Umbilical cord (tissue), 1 donor: ENCODE measurements at regions not wholly inside any gene's neighbourhood (a gene's known extent, or its start where the extent isn't known, plus 50 kb on each side); places are given as distances from the start of the nearest gene placed in this dataset.
"Not testable (repeated sequence)": the region's sequence is repeated elsewhere in the genome, so short reads cannot be mapped to it uniquely, and the experiment has no call there.

Experiments
- DNase-seq: peaks from one replicate; pipeline ENCODE4 v3.0.0-alpha.2; 2015; ENCODE audit warnings: low spot score

DNA sequence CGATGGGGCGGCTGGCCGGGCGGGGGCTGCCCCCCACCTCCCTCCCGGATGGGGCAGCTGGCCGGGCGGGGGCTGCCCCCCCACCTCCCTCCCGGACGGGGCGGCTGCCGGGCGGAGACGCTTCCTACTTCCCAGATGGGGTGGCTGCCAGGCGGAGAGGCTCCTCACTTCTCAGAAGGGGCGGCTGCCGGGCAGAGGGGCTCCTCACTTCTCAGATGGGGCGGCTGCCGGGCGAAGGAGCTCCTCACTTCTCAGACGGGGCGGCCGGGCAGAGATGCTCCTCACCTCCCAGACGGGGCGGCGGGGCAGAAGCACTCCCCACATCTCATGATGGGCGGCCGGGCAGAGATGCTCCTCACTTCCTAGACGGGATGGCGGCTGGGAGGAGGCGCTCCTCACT is 138.2 kb upstream of the ZNF91 start:
- not testable (repeated sequence) for DNase-seq

DNA sequence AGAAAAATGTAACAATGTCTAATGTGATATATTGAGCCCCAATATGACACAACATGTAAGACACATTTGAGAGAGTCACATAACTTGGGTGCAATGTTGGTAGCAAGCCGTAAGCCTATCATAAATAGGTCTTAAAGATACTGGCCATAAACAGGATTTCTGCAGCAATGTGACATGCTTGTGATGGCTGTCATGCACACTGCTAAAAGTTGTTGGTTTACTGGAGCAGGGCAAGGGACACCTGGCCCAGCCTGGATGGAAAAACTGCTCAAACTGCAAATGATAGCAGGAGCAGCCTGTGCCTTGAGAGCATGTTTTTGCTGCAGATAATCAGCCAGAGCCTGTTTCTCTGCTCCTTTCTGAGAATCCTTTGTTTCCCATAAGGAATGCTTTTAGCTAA is 136.7 kb upstream of the ZNF91 start:
- no peak for DNase-seq

DNA sequence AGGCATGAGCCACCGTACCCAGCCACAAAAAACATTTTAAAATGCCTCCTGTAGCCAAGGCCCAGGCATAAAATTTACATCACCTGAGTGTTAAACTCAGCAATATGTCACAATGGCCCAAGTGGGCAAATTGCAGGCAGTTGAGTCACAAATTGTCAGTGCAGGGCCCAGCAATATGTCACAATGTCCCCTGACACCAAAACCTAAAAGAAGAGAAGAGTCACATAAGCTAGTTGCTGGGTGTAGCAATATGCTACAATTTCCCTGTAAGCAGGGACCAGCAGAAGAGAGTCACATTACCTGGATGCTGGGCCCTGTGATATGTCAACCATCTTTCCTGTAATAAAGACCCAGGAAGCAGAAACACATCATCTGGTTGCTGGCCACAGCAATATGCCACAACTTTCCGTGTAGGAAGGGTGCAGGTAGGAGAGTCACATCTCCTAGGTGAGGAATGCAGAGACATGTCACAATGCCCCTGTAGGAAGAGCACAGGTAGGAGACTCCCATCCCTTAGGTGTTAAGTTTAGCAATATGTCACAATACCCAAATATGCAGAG is 136.0 kb upstream of the ZNF91 start:
- no peak for DNase-seq

DNA sequence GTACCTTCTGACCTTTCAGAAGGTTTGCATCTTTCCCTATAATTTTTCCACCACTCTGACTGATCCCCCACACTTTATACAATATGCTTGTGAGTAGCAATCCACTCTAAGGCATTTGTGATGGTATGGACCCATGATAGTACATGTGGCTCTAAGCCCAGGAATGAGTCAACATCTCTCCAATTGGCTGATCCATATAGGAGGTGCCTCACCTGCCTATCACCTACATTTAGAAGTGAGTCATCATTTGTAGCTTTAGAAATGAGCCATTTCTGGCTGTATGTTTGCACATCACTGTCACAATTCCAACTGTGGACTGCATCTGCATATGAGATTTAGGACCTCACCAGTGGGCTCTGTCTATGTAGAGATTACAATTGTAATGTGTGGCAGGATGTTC is 133.1 kb upstream of the ZNF91 start:
- no peak for DNase-seq

DNA sequence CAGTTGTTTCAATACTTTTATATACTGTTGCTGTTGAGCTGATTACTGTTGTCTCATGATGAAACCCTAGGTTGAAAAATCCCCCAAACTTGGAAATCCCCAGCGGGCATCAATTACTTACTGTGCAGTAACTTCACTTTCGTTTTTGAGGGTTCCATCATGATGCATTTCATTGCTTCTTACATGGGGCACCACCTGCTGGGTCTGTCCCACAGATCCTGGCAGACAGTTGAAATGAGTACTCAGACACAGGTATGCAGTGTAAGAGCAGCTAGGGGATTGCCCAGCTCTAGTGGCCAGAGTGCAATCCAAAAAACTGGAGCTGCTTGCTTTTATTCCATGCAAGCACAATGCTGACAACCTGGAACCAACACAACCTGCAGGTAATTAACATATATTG is 132.5 kb upstream of the ZNF91 start:
- DNase-seq = no peak

DNA sequence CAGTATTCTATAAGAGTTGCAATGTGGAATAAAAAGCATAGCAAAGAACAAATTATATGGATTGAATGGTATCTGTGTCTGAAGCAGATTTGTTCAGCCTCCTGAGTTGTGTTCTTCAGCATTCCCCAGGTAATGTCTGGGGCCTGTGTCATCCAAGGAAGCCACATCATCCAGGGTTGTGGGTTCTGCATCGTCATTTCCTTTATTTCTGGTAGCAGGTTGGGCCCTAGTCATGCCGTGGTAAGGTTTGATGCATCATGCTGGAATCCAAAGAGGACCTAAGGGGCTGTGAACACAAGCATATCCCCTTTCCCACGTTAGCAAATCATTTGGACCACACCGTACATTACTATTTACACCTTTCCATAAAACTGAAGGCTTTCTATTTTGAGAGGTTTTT is 131.0 kb upstream of the ZNF91 start:
- no peak for DNase-seq

DNA sequence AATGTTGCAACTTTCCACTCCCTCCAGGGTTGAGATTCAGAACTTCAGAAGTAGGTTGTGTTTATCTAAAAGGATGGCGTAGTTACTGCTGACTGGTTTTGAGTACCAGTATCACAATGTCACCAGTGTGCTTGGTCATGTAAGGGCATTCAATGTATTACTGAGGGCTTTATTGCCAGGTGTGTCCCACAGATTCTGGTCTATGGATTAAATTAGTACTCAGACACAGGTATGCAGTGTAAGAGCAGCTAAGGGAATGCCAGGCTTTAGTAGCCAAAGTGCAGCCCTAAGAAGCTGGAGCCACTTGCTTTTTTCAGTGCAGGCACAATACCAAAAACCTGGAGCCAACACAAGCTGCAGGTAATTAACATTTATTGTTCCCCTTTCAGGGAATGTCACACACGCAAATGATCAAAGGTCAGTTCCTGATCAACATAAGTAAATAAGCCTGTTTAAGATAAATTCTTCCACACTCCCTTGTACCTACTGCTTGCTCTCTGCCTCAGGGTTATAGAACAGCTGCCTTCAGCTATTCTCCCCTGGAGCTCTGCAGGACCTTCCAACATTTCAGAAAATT is 130.1 kb upstream of the ZNF91 start:
- DNase-seq = no peak

DNA sequence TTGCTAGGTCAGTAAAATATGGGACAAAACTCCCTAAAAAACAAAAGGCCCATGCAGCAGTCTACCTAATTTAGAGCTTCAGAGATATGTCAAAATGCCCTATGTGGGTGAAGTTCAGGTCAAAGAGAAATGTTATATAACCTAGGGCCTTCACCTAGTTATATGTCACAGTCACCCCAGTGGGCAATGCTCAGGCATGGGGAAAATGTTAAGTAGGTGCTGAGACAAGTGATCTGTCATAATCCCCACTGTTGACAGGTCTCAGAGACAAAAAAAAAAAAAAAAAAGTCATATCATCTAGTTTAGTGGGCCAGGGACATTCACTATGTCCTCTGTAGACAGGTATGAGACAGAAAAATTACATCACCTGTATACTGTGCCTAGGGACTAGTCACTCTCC is 128.6 kb upstream of the ZNF91 start:
- no peak for DNase-seq

DNA sequence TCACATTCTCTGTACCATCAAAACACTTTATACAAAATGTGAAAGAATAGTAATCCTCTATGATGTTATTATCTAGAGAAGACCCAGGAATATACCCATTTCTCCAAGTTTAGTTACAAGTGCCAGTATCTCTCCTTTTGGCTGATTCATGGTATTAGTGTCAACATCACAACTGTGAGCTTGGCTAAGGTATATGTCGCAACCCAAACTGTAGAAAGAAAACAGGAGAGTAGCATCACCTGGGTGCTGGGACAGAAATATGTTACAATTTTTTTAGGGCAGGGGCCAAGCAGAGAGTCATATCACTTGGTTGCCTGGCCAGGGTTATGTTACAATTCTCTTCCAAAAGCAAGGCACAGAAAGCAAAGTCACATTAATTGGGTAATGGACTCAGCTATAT is 127.2 kb upstream of the ZNF91 start:
- DNase-seq = no peak

DNA sequence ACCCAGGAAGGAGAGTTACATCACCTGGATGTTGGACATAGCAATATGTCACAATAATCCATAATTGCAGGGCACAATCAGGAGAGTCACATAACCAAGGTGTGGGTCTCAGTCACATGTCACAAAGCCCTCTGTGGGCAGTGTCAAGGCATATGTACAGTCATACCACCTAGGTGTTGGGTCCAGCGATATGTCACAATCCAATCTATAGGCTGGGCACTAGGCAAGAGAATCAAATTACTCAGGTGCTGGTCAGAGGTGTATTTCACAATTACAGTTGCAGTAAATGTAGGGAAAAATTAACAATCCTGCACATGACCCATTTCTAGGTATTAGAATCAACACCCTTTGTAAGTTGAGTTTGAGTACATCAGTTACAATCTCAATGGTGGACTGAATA is 126.2 kb upstream of the ZNF91 start:
- DNase-seq = no peak

DNA sequence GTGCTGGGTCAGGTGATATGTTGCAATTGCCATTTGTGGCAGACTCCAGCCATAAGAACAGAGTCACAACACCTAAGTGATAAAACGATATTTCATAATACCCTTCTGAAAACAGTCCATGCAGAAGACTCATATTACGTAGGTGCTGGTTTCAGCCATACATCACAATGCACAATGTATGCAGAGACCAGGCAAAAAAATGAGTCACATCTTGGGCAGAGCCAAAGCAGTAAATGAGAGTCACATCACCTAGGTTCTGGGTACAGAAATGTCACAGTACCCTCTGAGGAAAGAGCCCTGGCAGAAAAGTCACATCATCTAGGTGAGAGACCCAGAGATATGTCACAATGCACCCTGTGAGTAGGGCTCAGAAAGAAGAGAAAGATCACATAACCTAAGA is 125.2 kb upstream of the ZNF91 start:
- DNase-seq = no peak

DNA sequence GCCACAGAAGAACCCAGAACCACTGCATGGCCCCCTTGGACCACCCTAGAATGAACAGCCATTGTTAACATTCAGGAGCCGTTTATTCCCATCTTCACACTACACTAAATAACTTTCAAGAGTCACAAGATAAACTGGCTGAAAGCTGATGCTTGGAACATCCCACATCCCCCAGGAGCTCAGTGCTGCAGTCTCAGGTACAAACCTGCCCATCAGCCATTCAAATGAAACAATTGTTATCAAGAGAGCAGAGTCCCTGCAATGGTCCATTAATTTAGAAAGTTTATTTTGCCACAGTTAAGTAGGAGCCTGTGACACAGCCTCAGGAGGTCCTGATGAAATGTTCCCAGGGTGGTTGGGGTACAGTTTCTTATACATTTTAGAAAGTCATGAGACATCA is 123.8 kb upstream of the ZNF91 start:
- no peak for DNase-seq

DNA sequence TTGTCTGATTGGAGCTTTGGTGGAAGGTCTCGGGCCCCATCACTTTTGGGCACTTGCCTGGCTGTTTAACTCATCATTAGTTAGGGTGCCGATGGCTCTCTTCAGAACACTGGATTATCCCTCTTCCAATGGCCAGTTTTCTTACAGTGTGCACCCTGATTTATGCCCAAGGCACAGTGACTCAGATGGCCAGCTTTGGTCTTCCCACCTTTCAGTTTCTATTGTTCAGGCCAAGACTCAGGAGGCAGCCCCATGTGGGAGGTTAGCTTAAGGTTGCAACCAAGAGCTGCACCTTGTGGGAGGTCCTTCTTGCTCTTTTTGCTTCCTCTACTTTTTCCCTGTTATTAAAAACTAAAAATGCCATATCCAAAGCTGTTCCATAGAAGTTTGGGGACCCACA is 121.0 kb upstream of the ZNF91 start:
- DNase-seq = no peak

DNA sequence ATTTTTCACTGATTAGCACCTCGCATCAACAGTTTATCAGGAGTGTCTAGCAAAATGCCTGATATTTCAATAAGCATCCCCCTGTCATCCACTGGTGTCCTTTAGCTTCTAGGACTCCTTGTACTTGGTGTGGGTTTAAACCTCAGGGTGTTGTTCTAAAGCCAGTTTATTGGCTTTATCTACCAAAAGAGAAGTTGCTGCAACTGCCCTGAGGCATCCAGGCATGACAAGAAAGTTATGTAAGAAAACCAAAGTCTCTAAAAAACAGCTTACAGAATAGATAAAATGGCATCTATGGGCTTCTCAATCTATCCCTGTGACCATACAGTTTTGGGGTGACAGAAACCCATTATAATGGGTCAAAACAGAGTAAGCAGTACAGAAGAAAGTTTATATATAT is 120.3 kb upstream of the ZNF91 start:
- DNase-seq = no peak

DNA sequence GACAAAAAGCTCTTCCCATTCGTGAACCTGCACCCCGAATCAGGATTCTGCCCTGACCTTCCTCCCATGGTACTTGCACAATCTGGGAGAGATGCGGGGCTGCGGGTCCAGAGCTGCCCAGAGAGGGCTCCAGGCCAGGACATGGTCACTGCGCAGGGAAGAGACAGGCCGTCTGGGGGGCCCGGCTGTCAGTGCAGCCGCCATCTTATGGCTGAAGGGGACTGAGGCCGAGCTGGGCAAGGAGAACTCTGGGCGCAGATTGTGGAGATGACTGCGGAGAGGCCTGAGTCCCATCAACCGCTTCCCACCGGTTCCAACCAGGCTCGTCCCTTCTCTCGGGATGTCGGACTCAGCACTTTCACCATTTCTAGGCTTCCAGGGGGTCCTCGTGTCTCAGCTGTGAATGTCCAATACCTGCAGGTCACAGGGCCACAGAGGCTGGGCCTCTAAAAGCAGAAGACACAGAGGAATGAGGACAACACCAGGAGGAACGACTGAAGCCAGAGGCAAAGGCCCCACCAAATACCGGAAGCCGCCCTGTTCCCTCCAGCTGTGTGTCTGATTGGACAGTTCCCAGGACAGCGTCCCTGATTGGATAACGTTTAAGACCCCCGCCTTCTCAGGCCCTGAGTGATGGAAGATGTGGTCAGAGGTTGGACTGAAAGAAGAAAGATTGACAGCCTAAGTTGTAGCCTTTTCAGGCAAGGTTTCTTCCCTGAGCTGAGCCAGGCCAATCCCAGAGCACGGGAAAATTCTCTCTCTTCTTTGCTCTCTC is 117.1 kb upstream of the ZNF91 start:
- no peak for DNase-seq

DNA sequence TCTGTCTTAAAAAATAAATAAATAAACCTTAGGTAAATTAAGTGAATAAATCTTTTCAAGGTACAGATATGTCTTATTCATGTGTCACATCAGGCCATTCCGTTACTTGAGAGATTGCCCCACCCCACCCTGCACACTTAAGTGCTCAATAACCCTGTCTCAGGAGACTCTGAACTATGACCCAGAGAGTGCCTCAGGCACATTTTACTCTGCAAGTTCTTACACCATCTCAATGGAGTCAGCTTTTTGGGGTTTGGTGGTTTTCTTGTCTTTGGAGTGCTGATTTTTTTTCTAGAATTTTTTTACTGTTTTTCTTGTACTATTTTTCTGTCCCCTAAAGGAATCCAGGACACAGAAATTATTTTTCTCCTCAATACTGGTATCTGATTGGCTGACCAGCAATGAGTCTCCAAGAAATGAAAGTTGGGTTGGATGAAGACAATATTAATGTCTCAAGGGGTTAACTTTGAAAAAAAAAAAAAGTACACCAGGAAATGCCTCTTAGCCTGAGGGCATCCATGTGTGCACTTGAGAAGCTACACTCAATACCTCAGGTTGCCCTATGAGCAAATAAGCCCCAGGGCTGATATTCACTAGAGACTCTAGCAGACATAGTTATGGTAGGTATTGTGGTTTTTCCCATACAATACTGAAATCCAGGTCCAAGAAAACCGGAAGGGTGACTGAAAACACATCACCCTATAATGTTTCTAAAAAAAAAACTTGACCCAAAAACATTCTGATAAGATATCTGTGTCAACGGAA is 114.6 kb upstream of the ZNF91 start:
- no peak for DNase-seq

DNA sequence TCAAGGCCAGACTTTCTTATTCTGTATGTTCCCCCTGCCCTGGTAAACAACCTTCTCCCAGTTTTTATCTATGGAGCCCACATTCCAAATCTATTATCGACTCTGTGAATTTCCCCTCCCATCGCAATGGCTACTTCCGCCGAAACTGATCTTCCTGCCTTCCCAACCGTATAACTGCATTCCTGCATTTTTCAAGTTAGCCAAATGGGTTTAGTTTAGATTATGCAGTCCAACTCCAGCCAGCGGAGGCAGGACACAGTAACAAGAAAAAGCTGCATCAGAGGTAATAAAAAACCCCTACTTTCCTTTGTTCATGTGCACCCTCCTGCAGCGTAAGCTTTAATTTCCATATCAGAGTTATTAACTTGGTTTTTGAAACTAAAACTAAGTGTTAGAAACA is 112.2 kb upstream of the ZNF91 start:
- DNase-seq = peak; percentile 8

DNA sequence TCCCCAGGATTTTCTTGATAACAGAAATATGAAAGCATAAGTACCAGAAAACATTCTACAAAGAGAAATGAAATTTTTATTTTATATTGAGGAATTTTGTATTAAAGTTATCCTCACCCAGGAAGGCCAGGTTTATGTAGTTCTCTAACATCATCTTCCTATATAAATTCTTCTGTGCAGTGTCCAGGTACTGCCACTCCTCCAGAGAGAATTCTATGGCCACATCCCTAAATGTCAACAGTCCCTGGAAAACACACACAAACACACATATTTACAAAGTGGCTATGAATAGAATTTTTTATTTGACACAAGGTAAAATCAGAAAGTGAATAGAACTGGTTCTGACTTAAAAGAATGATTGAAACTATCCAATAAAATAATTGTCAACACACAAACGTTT is 110.5 kb upstream of the ZNF91 start:
- DNase-seq = no peak

DNA sequence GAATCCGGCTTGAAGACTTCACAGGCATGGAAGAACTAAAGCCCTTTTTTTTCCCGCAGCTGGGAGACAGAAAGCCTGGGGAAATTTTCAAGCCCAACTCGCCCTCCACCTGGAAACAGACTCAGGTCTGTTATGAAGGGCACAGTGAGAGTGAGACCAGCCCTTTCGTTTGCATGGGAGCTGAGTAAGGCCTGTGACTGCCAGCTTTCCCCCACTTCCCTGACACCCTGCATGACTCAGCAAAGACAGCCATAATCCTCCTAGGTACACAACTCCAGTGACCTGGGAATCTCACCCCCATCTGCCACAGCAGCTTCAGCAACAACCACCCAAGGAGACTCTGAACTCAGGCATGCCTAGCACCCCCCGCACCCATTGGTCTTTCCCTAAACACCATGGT is 87.6 kb upstream of the ZNF91 start:
- no peak for DNase-seq

DNA sequence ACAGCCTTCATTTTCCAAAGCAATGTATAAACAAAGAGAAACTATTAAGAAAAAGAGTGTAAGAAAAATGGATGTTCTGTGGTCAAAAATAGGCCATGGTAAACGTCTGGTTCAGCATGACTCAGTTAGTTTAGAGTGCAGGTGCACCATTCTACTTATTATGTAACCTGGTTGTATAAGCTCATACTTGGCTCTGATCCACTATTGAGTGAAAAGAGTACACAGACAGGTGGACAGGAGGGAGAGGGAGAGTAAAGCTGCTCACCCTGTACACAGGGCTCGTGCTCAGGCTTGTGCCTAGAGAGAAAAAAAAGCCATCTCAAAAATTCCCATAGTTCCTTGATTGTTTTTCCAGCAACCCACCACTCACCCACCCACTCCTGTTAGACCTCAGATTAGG is 85.8 kb upstream of the ZNF91 start:
- DNase-seq = no peak

DNA sequence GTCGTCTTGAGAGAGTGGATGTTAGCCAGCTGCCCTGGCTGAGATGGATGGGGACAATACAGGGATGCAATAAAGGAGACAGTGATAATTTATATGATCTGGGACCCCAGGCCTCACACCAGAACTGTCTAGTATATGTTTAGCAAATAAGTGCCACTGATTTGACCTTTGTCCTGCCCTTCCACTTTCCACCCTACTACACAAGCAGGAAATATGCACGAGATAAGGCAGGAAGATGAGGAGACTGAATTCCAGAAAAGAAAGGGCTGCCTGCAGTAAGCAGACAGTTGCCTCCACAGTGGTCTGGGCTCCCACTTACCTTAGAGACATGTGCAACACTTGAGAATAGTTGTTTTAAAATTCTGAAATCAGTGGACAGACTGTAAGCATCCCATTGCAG is 80.2 kb upstream of the ZNF91 start:
- no peak for DNase-seq

DNA sequence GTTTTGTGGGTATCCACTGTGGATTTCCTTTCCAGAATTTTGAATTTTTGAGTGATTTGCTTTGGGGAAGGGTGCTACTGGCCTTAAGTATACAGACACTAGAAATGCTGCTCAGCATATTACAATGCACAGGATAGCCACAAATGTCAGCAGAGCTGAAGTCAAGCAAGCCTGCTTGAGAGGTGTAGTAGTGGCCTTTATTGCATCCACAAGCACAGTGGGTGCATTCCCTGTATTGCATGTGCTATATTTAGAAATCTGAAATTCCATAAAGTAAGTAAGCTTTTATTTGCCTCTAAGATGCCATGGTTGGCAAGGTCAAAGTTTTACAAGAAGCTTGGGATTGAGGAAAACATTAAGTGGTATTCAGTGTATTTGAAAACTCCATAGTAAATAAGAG is 79.5 kb upstream of the ZNF91 start:
- DNase-seq = no peak

DNA sequence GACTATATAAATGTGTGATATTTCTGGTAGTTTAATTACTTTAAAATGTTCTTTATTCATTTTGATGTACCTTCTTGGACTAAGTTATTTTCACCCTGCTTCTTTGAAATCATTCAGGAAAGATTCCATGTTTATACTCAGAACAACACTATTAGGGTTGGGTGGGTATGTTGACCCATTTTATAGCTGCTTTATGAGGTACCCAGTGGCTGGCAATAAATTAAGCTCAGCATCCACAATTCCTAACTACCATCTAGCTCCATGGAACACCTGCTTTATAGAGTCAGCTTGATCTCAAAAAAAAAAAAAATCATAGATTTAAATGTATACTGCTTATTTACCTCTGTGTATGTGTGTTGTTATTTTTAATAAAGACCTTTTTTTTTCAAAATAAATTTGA is 78.9 kb upstream of the ZNF91 start:
- no peak for DNase-seq
